Naive thymus-derived CD4-positive, alpha-beta T cell (primary cell): ENCODE measurements at regions not wholly inside any gene's neighbourhood (a gene's known extent, or its start where the extent isn't known, plus 50 kb on each side); places are given as distances from the start of the nearest gene placed in this dataset.

Experiments used
- ATAC-seq: fragments of 150-1000 bp; cut with Tn5 transposase; 2 replicates; pipeline ENCODE4 v1.10.0; 2021; ENCODE audit warnings: mild to moderate bottlenecking, moderate library complexity
- CTCF ChIA-PET: fragments of 350-600 bp; sonication (Branson Sonifier 250); formaldehyde crosslinking; loops from one replicate; lab custom pipeline; 2021; ENCODE audit warnings: antibody characterized with exemption; lab: Charles Lee
- POLR2A ChIA-PET: fragments of 350-600 bp; sonication (Branson Sonifier 250); formaldehyde crosslinking; loops from one replicate; lab custom pipeline; 2021; ENCODE audit warnings: antibody characterized with exemption, inconsistent platforms; lab: Charles Lee
- DNase-seq, 9 donors: peaks; one replicate each; pipeline versions ENCODE4 v3.0.0 to v3.0.0-alpha.2; 2020 to 2022; ENCODE audit warnings: mixed read lengths in 1 of 9
- H3K27ac ChIP-seq: one replicate; pipeline ENCODE4 v1.7.0; 2013; ENCODE audit warnings: mild to moderate bottlenecking, low read depth, low read length, moderate library complexity
- H3K27me3 ChIP-seq, 2 donors: one replicate each; pipeline ENCODE4 v1.7.0; 2013; ENCODE audit warnings: low read length in 2 of 2, mild to moderate bottlenecking in 2 of 2, moderate library complexity in 2 of 2; ENCODE audit not compliant: control insufficient read depth in 2 of 2, insufficient read depth in 2 of 2
- H3K36me3 ChIP-seq, 3 experiments: 1 replicate in 2 of 3; 2 replicates in 1 of 3; pipeline ENCODE4 v1.7.0; 2013; ENCODE audit warnings: low read length in 3 of 3, mild to moderate bottlenecking in 3 of 3, moderate library complexity in 1 of 3; ENCODE audit not compliant: insufficient read depth in 3 of 3, control insufficient read depth in 2 of 3
- H3K4me1 ChIP-seq, 2 donors: one replicate each; pipeline ENCODE4 v1.7.0; 2013; ENCODE audit warnings: low read length in 2 of 2, mild to moderate bottlenecking in 2 of 2, moderate library complexity in 1 of 2; ENCODE audit not compliant: control insufficient read depth in 2 of 2, insufficient read depth in 2 of 2
- H3K4me3 ChIP-seq: 2 replicates; pipeline ENCODE4 v1.7.0; 2013; ENCODE audit warnings: mild to moderate bottlenecking, low read length
- H3K9me3 ChIP-seq, 3 experiments: 1 replicate in 2 of 3; 2 replicates in 1 of 3; pipeline ENCODE4 v1.7.0; 2013; ENCODE audit warnings: low read length in 3 of 3; ENCODE audit not compliant: control insufficient read depth in 2 of 3
- H3K27ac Mint-ChIP-seq, 9 donors: one replicate each; pipeline ENCODE4 v1.8.0; 2020 to 2022; ENCODE audit warnings: mixed read lengths in 9 of 9, mild to moderate bottlenecking in 8 of 9, moderate library complexity in 5 of 9, inconsistent platforms in 2 of 9
- H3K27me3 Mint-ChIP-seq, 5 donors: one replicate each; pipeline ENCODE4 v1.8.0; 2021 to 2022; ENCODE audit warnings: mixed read lengths in 5 of 5, mild to moderate bottlenecking in 1 of 5
- H3K36me3 Mint-ChIP-seq, 5 donors: one replicate each; pipeline ENCODE4 v1.8.0; 2020 to 2022; ENCODE audit warnings: mixed read lengths in 5 of 5, mild to moderate bottlenecking in 3 of 5, inconsistent platforms in 1 of 5
- H3K4me1 Mint-ChIP-seq, 7 donors: one replicate each; pipeline ENCODE4 v1.8.0; 2020 to 2022; ENCODE audit warnings: mixed read lengths in 7 of 7, mild to moderate bottlenecking in 3 of 7, inconsistent platforms in 1 of 7
- H3K4me3 Mint-ChIP-seq, 10 donors: one replicate each; pipeline ENCODE4 v1.8.0; 2020 to 2022; ENCODE audit warnings: mild to moderate bottlenecking in 10 of 10, mixed read lengths in 10 of 10, moderate library complexity in 6 of 10, inconsistent platforms in 2 of 10
- H3K9me3 Mint-ChIP-seq, 11 donors: one replicate each; pipeline ENCODE4 v1.8.0; 2020 to 2022; ENCODE audit warnings: mixed read lengths in 11 of 11, mild to moderate bottlenecking in 4 of 11, inconsistent platforms in 1 of 11, moderate library complexity in 1 of 11
- intact Hi-C, 2 donors: fragments of 100-400 bp; cut with micrococcal nuclease; formaldehyde crosslinking; loops; one replicate each; pipeline ENCODE4 v1.15.1; 2023

GRCh38 chr1:29811727-29812407 lies 575.5 kb downstream of the PTPRU start:
- DNase-seq: no peak
- intact Hi-C loops: no loop called here
- CTCF ChIA-PET: no interaction called here
- H3K9me3 Mint-ChIP-seq: peaks cover 0 to 4% (median 0%) of the 10 kb centered on the region in 11 donors
- H3K36me3 Mint-ChIP-seq: no peaks in the 10 kb centered on the region
- H3K27me3 Mint-ChIP-seq: peaks cover 0 to 24% (median 16%) of the 10 kb centered on the region in 5 donors
- ATAC-seq: no peak
- no peaks in the 10 kb centered on the region for H3K27me3 ChIP-seq
- no peak overlapping the region for H3K27ac Mint-ChIP-seq
- H3K4me3 ChIP-seq: no peak overlapping the region
- no peak overlapping the region for H3K27ac ChIP-seq
- H3K9me3 ChIP-seq: no peaks in the 10 kb centered on the region
- no peaks in the 10 kb centered on the region for H3K36me3 ChIP-seq
- no peaks in the 10 kb centered on the region for H3K4me1 ChIP-seq
- POLR2A ChIA-PET: no interaction called here
- H3K4me3 Mint-ChIP-seq: no peak overlapping the region
- H3K4me1 Mint-ChIP-seq: peaks cover 0 to 4% (median 0%) of the 10 kb centered on the region in 7 donors

DNA sequence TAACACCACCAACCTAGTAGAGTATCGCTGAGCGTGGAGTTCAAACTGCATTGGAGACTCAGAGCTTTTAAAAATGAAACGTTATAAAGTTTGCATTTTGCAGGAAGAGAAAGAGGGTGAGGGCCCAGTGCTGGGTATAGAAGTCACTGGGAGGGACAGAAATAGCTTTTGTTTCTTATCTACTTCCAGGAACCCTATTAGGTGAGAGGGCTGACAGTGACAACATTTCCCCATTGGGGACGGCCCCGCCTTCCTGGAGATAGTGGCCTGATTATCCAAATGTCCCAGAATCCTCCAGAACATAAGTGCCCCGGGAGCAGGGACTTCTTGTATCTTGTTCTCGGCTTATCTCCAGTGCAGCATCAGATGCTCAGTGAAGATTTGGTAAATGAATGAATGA lies 574.9 kb downstream of the PTPRU start:
- H3K9me3 Mint-ChIP-seq: peaks cover 0 to 4% (median 0%) of the 10 kb centered on the region in 11 donors
- no peak overlapping the region for H3K27ac Mint-ChIP-seq
- Histone ChIP-seq H3K4me1 (no peaks in the 10 kb centered on the region), H3K9me3 (no peaks in the 10 kb centered on the region), H3K36me3 (no peaks in the 10 kb centered on the region), H3K4me3 (no peak overlapping the region), H3K27ac (no peak overlapping the region), H3K27me3 (no peaks in the 10 kb centered on the region)
- peaks cover 0 to 19% (median 16%) of the 10 kb centered on the region in 5 donors for H3K27me3 Mint-ChIP-seq
- H3K4me1 Mint-ChIP-seq: peaks cover 0 to 4% (median 0%) of the 10 kb centered on the region in 7 donors
- CTCF ChIA-PET: no interaction called here
- POLR2A ChIA-PET: no interaction called here
- no peaks in the 10 kb centered on the region for H3K36me3 Mint-ChIP-seq
- DNase-seq: no peak
- intact Hi-C loops: no loop called here
- no peak overlapping the region for H3K4me3 Mint-ChIP-seq
- ATAC-seq: no peak

DNA sequence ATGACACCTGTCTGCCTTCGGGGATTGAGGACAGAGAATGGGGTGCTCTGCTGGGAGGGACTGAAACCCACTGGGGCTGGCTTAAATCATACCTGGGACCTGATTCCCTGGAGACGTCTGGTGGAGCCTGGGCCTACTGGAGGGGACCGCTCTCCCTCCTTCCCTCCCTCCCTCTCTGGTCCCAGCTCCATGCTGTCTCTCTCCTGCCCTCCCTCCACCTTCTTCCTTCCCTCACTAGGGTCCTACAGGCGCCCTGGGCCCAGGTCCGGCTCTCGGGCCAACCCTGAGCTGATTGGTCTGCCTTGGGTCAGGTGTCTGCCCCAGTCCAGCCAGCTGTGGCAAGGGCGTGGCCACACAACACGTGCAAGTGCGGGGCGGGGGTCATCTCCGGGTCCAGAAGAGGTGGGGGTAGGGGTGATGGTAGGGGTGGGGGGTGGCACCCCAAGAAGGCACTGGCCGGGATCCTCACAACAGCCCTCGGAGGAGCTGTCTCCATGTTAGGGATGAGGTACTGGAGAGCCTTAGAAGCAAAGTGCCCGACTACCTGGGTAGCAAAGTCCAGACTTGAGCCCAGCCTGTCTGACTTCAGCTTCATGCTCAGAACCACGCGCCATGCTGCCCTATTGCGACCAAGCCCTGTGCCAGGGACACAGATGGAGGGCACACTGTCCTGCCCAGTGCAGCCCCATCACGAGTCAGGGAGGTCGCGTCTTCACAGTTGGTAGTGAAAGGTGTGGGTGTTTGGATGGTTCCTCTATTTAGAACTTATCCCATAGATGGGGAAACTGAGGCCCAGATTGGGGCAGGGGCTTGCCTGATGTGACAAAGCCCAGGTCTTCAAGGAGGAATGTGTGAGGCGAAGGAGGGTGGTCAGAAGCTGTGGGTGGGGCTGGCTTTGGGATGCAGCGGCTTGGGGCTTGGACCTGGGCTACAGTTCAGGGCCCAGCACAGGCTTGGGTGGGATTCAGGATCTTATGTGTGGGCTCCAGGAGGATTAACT lies 574.1 kb downstream of the PTPRU start:
- Mint-ChIP-seq H3K9me3 (peaks cover 0 to 4% (median 0%) of the 10 kb centered on the region in 11 donors), H3K4me3 (no peak overlapping the region), H3K27ac (peak overlapping the region in 1 of 9 donors; percentile 67), H3K27me3 (peaks cover 0 to 18% (median 11%) of the 10 kb centered on the region in 5 donors), H3K36me3 (no peaks in the 10 kb centered on the region), H3K4me1 (peaks cover 0 to 4% (median 0%) of the 10 kb centered on the region in 7 donors)
- Histone ChIP-seq H3K4me3 (no peak overlapping the region), H3K36me3 (no peaks in the 10 kb centered on the region), H3K9me3 (no peaks in the 10 kb centered on the region), H3K27ac (no peak overlapping the region), H3K4me1 (no peaks in the 10 kb centered on the region), H3K27me3 (no peaks in the 10 kb centered on the region)
- CTCF ChIA-PET: no interaction called here
- POLR2A ChIA-PET: no interaction called here
- no peak for DNase-seq
- intact Hi-C loops: no loop called here
- ATAC-seq: no peak

- peaks cover 0 to 4% (median 0%) of the 10 kb centered on the region in 7 donors for H3K4me1 Mint-ChIP-seq
- ChIA-PET CTCF (no interaction called here), POLR2A (no interaction called here)
- H3K4me1 ChIP-seq: no peaks in the 10 kb centered on the region
- no peak overlapping the region for H3K4me3 Mint-ChIP-seq
- H3K4me3 ChIP-seq: no peak overlapping the region
- H3K36me3 ChIP-seq: no peaks in the 10 kb centered on the region
- no peak for DNase-seq
- intact Hi-C loops: no loop called here
- H3K9me3 Mint-ChIP-seq: peaks cover 0 to 3% (median 0%) of the 10 kb centered on the region in 11 donors
- H3K9me3 ChIP-seq: no peaks in the 10 kb centered on the region
- peaks cover 0 to 18% (median 7%) of the 10 kb centered on the region in 5 donors for H3K27me3 Mint-ChIP-seq
- ATAC-seq: no peak
- H3K36me3 Mint-ChIP-seq: no peaks in the 10 kb centered on the region
- no peak overlapping the region for H3K27ac ChIP-seq
- H3K27ac Mint-ChIP-seq: no peak overlapping the region
- H3K27me3 ChIP-seq: no peaks in the 10 kb centered on the region
Observed at GRCh38 chr1:29809446-29810120, 573.3 kb downstream of the PTPRU start.

- ChIA-PET CTCF (no interaction called here), POLR2A (no interaction called here)
- Mint-ChIP-seq H3K27me3 (peaks cover 0 to 20% (median 7%) of the 10 kb centered on the region in 5 donors), H3K36me3 (no peaks in the 10 kb centered on the region), H3K9me3 (peaks cover 0 to 4% (median 0%) of the 10 kb centered on the region in 11 donors), H3K27ac (no peak overlapping the region), H3K4me1 (peaks cover 0 to 4% (median 0%) of the 10 kb centered on the region in 7 donors), H3K4me3 (no peak overlapping the region)
- Histone ChIP-seq H3K4me1 (no peaks in the 10 kb centered on the region), H3K9me3 (no peaks in the 10 kb centered on the region), H3K36me3 (no peaks in the 10 kb centered on the region), H3K4me3 (no peak overlapping the region), H3K27me3 (no peaks in the 10 kb centered on the region), H3K27ac (no peak overlapping the region)
- no peak for ATAC-seq
- intact Hi-C loops: no loop called here
- DNase-seq: no peak
Observed at GRCh38 chr1:29808141-29808995, 572.0 kb downstream of the PTPRU start.

- Histone ChIP-seq H3K9me3 (no peaks in the 10 kb centered on the region), H3K36me3 (no peaks in the 10 kb centered on the region), H3K27ac (no peak overlapping the region), H3K4me1 (no peaks in the 10 kb centered on the region), H3K4me3 (no peak overlapping the region), H3K27me3 (no peaks in the 10 kb centered on the region)
- H3K36me3 Mint-ChIP-seq: no peaks in the 10 kb centered on the region
- ATAC-seq (no peak), DNase-seq (no peak)
- H3K4me1 Mint-ChIP-seq: peaks cover 0 to 4% (median 0%) of the 10 kb centered on the region in 7 donors
- no peak overlapping the region for H3K27ac Mint-ChIP-seq
- no peak overlapping the region for H3K4me3 Mint-ChIP-seq
- peaks cover 0 to 4% (median 0%) of the 10 kb centered on the region in 11 donors for H3K9me3 Mint-ChIP-seq
- ChIA-PET POLR2A (no interaction called here), CTCF (no interaction called here)
- intact Hi-C loops: no loop called here
- peaks cover 0 to 22% (median 7%) of the 10 kb centered on the region in 5 donors for H3K27me3 Mint-ChIP-seq
Observed at GRCh38 chr1:29807689-29808088, 571.4 kb downstream of the PTPRU start.
